HG03196 (cell line): ENCODE measurements at regions not wholly inside any gene's neighbourhood (a gene's known extent, or its start where the extent isn't known, plus 50 kb on each side); places are given as distances from the start of the nearest gene placed in this dataset.

Source experiments
- ATAC-seq: cut with Tn5 transposase; IDR thresholded peaks from one replicate; pipeline ENCODE4 v1.9.1; 2021; ENCODE audit not compliant: unreplicated experiment

DNA sequence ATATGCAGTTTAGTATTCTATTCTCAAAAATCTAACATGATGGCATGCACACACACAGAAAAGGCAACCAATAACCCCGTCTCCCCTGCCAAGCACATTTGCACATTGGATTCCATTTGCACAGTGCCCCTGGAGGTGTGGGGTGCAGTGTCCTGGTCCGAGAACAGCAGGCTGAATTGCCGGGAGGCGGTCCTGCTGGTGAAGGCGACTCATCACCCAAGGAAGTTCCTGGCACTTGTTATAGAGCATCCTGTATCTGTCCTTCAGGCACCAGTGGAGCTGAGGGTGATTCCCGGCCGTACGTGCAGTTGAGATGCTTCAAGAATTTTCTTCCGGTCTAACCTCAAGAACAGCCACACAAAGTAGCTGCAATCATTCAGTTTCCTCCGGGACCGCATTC, 73.0 kb upstream of the RAB12 start:
- ATAC-seq = no peak

DNA sequence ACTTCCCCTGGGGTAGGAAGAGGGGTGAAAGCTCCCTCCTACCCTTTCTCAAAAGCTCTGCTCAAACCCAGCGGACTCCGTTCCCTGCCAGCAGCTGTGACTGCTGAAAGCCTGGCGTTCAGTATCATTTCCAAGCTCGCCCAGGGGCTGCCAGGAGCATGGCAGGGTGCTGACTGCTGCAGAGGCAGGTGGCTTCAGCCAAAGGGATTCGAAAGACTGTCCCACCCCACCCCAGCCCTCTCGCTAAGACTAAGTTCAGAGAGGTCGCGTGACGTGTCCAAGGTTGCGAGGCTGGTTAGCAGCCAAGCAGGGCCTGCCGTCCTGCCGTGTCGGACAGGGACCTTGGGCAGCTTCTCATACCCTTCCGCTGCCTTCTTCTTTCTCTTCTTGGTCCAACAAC, 72.3 kb upstream of the RAB12 start:
- ATAC-seq = no peak

GRCh38 chr18:8537400-8537799, 71.8 kb upstream of the RAB12 start:
- no peak for ATAC-seq

- ATAC-seq = no peak
Measured at GRCh38 chr18:8538935-8539334, 70.3 kb upstream of the RAB12 start.

- ATAC-seq = no peak
Measured at GRCh38 chr18:8546677-8547076, 62.6 kb upstream of the RAB12 start.

DNA sequence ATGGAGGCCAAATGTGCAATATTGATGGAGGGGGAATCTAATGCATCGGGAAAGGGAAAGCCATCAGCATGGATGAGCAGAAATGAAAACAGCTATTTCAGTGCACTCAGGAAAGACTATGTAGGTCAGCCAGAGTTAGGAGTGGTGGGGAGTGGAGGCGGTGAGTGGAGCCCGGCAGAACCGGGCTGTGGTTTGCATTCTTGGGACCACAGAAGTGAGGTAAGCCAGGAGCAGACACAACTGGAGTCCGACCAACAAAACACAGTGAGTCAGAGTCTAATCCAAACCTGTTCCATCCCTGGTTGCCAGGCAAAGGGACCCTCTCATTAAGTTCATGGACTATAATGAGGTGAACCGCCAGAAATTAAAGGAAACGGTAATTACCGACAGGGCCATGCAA, 61.1 kb upstream of the RAB12 start:
- no peak for ATAC-seq

DNA sequence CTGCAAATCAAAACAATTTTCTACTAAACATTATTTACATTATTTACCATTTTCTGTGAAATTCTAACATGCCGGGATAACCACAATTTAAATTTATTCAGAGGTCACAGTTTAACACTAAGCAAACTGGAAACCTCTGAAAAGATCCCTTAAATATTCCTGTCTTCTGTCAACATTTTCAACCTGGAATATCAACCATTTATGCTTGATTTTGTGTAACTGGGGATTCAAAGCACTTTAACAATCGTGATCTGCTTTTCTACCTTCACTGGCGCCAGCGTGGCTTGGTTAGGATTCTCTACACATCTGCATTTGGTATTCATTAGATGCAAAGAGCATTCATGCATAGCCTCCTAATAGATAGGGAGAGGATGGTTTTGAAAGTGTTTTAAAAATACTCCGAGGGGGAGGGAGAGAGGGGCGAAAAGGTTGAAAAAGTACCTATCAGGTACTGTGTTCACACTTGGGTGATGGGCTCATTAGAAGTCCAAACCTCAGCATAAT, 59.9 kb upstream of the RAB12 start:
- ATAC-seq = no peak

DNA sequence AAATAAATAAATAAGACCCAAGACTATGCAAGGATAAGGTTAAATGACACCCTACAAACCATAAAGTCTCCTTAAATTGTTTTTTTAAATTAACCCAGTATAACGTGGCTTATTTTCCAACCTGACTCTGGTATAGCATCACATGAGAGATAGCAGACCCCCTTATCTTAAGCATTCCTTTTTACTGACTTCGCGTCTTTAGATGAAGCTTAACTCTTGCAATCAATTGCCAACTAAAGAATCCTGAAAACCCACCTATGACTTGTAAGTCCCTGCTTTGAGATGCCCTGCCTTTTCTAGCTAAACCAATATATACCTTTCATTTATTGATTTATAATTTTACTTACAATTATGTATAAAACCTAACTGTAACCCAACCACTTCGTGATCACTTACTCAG, 57.1 kb upstream of the RAB12 start:
- no peak for ATAC-seq

GRCh38 chr18:8554354-8554753, 54.9 kb upstream of the RAB12 start:
- ATAC-seq = no peak

GRCh38 chr18:8556424-8556823, 52.8 kb upstream of the RAB12 start:
- ATAC-seq = no peak
